GM18868 (cell line): ENCODE measurements at regions not wholly inside any gene's neighbourhood (a gene's known extent, or its start where the extent isn't known, plus 50 kb on each side); places are given as distances from the start of the nearest gene placed in this dataset.

Experiments used
- ATAC-seq: cut with Tn5 transposase; IDR thresholded peaks from one replicate; pipeline ENCODE4 v1.9.1; 2021; ENCODE audit warnings: mild to moderate bottlenecking, moderate library complexity; ENCODE audit not compliant: unreplicated experiment

DNA sequence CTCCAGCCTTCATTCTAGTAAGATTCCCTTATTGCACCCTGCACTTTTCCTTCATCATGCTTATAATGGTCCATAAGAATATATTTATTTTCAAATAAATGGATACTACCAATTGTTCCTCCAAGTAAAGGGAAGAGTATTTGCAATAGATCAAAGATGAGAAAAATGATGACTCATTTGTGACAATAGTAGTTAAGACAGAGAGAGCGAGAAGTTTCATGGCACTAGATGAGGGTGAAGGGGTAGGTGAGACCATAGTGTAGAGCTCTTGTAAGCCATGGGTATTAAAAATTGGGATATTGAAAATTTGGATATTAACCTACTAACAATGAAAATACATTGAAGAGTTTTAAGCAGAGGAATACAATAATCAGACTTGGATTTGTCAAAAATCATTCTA, 404.6 kb downstream of the EFNA5 start:
- ATAC-seq = no peak

DNA sequence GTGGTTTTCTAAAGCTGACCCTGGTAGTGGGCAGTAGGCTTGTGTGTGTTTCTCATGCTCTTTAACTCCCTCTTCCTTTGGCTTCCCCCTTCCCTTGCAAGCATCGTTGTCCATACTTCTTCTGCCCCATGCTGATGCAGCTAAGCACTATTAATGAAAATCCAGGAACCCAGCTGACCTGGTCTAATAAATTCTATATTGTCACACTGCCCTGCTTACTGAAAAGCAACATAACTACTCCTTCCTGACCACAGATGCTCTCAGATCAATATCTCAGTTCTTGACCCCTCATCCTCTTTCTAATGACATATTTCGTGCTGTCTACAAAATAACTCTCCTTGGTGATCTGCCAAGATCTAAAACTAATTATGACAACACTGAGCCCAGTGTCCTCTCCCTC, 405.5 kb downstream of the EFNA5 start:
- no peak for ATAC-seq

DNA sequence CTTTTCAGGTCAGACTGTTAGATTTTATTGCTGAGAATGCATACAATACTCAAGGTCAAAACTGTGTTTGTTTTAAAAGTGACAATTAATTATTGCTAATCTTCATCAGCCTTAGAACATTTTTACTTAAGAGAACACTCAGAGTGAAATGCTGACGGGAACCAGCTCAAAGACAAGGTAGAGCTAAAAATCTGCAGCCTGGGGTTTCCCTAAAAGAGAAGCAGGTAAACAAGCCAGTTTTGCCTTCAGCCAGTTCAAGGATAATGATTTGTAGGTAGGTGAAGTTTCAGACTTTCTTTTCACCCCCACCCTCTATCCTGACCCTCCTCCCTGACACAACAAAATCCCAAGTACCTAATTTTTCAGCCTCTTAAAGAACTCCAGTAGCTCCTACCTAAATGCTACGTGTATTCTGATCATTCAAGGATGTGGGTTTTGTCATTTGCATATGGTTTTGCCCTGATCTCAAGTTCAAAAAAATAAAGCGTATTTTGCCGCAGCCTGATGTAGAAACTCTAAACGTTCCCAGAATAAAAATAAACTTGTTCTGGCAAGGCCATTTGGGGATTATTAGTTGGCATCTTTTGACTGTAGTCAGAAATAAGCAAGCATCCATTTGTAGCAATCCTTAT, 407.2 kb downstream of the EFNA5 start:
- ATAC-seq = no peak

DNA sequence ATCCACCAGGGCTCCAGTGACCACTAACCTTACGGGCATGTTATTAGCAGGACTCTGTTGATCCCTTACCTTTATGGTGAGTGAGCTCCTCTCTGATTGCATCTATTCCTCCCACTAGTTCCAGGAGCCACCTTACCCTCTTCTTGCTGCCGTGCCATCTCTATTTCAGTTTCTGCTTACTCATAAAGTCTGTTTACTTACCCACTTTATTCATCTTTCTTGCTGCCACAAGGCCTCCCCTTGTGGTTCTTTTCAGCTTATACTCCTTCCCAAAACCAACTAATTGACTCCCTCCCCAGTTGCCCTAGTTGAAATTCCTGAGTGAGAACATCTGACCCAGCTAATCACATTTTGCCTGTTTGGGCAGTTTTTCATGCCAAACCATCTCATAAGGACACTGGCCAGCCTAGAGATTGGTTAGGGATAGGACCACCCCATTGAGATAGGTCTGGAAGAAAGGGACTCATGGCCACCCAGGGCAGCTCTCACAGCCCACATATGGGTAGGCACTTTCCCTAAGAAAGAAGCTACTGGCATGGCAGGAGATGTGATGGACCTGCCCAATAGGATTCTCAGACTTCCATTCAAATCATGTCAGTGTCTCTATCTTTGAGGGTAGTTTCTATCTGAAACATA, 412.7 kb downstream of the EFNA5 start:
- ATAC-seq = peak; percentile 98

DNA sequence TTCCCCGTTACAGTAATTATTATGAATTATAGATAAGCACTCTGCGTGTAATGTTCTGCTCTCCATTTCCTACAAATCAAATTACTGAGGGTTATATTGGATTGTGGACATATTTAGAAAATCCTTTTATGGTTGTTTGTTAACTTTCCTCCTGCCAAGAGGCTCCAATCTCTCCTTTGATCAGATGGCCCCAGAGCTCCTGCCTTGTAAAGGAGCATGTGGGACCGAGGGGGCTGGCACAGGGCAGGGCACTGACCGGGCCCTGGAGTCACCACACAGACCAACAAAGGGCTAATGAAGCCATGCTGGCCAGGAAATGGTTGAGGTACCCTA, 415.9 kb downstream of the EFNA5 start:
- no peak for ATAC-seq

DNA sequence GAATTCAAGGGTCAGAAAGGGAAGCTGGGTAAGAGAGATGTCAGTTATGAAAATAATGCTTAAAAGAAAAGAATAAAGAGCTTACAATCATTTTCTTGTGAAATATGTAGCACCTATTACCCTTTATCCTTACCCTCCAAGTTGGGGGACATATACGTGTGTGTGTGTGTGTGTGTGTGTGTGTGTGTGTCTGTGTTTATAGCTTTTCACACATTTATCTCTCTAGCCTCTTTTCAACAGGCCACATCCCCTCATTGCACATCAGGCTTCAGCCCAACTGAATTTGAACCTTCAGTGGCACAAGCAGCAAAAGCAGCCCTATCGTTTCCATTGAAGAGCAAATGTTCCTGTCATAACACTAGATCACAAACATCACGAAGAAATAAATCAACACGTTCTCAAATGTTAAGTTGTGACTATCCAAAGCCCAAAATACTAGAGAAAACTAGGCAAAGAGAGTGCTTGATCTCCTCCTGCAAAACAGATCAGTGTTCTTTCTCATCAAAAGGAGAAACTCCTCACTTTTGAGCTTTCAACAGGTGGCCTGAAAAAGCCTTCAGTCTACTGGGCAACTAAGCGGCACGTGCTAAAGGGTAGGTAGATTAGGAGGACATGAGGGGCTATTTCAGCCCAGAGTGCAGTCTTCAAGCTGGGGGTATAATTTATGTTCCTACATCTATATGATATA, 416.4 kb downstream of the EFNA5 start:
- ATAC-seq = no peak

DNA sequence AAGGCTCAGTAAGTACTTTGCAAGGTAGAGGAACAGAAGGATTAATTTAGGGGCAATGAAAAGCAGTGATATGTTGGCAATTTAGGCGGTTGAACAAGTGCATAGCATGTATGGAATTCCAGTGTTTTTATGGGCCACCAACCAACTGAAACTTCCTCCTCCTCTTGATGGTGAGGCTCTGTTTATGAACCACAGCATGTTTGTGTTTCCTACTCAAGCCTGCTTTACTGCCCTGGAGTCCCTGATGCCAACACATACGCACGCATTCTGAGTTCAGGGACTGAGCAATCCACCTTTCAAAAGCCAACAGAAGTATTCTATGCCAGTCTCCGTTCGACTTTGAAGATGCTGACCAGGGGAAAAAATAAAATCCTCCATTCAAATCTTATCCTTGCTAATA, 417.5 kb downstream of the EFNA5 start:
- no peak for ATAC-seq

DNA sequence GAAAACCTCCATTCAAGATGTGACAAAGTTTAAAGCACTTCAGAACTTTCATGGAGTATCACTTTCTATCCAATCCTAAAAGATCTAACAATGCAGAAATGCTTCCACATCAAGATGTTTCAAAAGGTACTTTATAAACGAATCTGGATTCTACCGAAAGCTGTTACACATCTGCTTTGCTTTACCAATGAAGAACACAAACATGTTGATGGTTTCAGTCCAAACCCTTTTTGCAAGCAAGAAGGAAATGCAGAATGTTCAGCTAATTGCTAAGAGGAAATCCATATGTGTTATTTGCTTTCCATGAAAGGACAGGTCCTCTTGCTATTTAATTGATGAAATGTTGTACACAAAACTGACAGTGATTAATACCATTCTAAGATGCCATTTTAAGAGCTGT, 419.6 kb downstream of the EFNA5 start:
- no peak for ATAC-seq

DNA sequence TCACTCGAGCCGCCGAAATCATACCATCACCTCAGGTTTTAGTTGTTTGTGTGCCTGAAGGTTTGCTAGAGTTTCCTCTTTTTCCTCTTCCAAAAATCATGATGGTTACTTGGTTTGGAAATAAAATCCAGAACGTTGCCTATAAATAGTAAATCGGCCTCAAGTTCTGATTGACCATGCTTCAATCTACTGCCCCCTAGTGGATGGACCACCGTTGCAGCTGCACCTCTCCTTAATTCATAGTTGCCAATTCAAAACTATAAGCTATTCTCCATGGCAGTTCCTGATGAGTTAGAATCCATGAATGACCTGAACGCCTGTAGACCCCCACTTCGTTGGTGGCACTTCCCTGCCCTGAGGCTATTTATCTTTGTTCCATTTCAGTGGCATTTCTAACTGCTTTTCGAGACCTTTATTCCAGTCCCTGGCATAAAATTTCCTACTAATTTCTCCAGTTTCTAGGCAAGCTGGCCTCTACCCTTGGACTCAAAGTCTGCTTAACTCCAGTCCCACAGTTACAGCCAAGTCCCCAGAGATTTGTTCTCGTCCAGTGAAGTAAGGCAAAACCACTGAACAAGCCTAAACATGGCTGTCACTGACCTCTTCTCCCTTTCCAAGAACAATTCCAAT, 422.6 kb downstream of the EFNA5 start:
- ATAC-seq = peak; percentile 63

DNA sequence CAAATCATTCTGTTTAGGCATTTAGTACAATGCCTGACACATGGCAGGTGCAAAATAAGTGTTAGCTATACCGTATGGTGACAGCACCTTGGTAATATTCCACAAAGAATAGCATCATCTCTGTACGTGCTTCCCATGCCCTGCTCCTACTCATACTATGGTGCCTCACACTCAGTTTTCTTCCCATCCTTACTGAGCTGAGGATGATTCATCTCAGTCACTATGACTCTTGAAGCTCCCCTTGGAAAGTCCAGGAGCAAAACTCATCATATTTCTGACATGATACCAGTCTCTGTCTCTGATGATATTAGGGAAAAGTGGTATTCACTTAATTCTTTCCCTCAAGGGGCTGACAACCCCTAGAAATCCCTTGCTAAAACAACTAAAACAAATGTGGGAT, 423.3 kb downstream of the EFNA5 start:
- no peak for ATAC-seq

DNA sequence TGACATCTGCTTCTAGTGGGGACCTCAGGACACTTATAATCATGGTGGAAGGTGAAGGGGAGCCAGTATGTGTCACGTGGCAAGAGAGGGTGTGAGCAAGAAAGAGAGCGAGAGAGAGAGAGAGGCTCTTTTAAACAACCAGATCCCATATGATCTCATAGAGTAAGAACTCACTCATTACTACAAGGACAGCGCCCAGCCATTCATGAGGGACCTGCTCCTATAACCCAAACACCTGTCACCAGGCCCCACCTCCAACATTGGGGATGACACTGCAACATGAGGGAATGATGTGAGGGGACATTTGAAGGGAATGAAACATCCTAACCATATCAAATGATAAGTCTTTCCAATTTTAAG, 427.5 kb downstream of the EFNA5 start:
- ATAC-seq = no peak

DNA sequence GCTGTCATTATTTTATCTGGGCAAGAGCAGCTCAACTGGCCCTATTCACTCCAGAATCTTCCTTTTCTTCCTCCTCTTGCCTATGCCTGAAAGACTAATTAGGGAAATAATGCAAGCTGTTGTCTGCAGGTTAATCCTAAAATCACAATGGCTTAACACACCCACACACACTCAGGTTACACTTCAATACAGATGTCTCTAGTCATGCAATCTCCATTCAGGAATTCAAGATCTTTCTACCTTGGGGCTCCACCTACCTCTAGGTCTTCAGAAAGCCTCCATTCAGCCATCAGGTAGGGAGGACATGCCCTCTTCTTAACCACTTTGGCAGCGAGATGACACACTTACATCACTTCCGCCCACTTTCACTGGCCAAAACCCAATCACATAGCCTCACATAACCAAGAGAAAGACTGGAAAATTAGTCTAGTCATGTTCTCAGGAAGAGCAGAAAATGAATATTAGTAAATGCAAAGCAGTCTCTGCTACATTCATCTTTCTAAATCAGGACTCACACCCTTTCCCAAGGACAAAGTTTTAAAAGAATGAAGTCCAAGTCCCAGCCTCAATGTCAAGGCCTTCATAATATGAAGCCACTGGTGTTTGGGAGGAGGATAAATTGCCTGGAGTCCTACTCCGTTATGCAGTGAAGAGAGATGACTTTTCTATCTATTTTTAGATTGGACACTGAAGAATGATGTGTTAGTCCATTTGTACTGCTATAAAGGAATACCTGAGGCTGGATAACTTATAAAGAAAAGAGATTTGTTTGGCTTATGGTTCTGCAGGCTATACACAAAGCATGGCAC, 428.1 kb downstream of the EFNA5 start:
- ATAC-seq = no peak

DNA sequence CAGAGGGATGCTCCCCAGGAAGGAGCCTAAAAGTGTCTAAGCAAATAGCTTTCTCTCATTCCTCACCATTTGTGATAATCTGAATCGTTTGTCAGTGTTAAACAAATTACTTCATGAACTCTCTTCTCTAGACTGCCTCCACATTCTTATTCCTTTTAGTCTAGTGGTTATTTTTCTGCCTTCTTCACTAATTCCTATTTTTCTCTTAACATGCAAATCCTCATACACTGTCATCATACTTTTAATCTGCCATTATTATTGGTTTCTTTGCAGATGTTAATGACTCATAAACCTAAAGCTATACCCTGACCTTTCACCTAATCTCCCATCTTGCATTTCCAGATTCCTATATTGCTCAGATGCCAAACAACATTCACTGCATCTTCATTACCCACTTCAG, 428.9 kb downstream of the EFNA5 start:
- ATAC-seq = no peak

DNA sequence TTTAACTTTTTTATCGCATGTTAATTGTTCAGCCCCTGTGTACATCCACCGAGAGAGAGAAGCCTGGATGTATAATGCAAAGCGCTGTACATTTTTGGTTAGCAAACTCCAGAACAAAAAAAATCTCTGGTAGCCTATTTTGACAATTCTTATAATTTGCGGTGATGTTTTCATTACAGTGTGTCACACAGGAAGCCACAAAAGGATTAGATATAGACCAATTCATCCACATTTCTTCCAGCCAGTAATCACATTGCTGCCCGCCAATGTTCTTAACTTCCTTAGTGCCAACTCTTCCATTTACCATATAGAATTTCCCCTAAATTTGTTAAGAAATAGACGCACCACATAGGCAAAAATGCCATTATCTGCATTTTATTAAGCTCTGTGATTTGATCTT, 435.6 kb downstream of the EFNA5 start:
- no peak for ATAC-seq

DNA sequence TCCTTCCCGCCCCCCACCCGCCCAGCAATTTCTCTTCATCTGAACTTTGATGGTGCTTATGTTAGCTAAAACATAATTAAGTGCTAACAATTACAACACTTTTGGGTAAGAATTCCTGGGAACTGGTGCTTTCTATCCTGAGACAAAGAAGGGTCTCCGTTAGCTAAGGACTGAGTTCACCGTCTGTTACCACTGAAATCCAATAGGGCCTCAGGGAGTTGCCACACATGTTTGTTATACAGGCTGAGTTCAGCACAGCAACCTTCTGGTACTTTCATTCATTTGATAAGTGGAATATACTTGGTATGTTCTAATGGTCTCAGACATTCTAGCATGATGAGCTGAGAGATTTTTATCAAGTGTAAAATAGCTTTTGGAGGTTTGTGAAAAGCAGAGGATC, 437.9 kb downstream of the EFNA5 start:
- ATAC-seq = no peak

DNA sequence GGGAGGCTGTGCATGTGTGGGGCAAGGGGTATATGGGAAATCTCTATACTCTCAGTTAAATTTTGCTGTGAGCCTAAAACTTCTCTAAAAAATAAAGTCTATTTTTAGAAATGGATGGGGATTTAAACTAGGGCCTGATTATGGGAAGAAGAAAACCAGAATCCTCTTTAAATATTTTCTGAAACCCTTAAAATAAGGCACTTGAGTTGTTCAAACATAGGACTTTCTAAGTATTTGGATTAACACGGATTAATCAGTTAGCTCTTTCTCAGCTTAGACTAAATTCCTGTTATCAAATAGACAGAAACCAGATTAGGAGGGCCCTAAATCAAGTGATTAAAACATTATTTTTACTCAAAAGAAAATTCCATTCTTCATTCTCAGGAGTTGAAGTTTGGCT, 438.4 kb downstream of the EFNA5 start:
- no peak for ATAC-seq

DNA sequence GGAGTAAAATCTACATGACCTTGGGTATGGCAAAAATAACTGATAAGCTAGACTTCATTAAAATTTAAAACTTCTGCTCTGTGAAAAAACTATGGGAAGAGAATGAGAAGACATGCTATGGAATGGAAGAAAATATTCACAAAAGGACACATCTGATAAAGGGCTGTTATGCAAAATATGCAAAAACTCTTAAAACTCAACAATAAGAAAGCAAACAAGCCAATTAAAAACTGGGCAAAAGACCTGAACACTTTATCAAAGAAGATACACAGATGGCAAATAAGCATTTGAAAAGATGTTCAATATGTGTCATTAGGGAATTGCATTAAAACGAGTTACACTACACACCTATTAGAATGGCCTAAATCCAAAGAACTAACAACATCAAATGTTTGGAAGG, 439.5 kb downstream of the EFNA5 start:
- no peak for ATAC-seq

DNA sequence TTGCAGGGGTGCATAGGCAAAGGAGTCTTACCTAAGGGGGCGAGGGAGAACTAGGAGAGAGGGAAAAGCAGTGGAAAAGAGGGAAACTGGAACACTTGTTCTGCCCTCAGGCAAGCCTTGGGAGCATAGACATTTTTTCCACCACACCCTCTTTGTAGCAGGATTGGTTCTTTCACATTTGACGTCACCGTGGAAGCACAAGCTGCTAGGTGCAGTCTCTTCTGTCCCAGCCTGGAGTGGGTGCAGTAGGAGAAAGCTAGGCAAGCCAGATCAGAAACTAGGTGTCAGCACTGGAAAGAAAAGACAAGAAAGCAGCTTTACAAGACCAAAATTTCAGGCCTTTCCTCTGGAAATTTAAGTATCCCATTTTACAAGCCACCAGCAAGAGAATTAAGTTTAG, 440.4 kb downstream of the EFNA5 start:
- no peak for ATAC-seq

DNA sequence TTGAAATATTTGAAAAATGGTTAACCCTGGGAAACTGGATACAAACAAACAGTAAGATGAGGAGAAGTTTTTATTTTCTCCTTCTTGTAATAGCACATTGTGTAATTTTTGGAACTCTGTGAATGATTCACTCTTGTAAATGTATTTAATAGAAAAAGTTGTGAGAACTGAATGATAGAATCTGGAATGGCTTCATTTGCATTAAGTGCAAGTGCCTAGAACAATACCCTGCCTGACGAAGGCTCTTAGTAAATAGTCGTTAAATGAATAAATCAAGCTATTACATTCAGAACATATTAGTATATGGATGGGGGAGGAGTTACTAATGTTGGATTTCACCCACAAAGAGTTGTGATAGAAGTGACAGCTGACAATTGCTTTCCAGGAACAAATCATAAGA, 442.5 kb downstream of the EFNA5 start:
- ATAC-seq = no peak

DNA sequence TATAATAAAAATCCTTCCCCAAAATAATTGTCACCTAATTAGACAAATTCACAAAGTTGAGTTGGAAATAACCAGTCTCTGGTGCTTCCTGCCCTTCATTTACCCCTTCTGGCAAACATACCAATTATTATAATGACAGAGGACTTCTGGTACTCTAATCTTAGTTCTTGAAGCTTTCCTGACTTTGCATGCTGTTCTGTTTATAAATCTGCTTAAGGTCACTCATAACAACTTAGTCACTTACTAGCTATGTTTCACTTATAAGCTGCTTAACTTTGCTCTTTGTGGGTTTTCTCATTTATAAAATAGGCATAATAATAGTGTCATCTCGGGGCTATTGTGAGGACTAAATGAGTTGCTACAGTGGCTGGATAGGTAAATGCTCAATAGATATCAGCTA, 446.5 kb downstream of the EFNA5 start:
- no peak for ATAC-seq

DNA sequence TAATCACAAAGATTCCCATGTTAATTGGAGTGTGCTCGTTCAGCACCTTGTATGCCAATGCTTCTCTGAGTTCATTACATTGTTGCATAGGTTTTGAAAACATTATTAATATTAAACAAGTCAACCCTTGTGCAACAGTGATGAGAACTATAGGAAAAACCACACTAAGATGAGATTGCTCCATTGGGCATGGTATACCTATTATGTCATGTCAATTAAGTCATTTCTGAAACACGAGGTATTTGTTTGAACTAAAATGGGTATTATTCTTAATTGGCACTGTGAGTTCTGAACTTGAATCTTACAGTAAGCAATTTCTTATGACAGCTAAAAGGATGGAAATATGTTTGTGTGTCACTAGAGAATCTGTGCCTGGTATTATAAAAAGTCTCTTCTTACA, 447.7 kb downstream of the EFNA5 start:
- no peak for ATAC-seq

DNA sequence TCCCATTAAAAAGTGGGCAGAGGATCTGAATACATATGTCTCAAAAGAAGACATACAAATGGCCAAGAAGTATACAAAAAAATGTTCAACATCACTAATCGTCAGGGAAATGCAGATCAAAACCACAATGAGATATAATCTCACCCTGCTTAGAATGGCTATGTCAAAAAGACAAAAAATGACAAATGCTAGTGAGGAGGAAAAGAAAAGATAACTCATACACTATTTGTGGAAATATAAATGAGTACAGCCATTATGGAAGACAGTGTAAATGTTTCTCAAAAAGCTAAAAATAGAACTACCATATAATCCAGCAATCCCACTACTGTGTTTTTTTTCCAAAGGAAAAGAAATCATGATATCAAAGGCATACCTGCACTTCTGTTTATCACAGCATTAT, 450.7 kb downstream of the EFNA5 start:
- no peak for ATAC-seq
